OCI-LY3 (cell line): ENCODE measurements at regions not wholly inside any gene's neighbourhood (a gene's known extent, or its start where the extent isn't known, plus 50 kb on each side); places are given as distances from the start of the nearest gene placed in this dataset.

ENCODE experiments used
- EZH2phosphoT487 ChIP-seq: fragments of 200-600 bp; shearing (Covaris generic); IDR thresholded peaks from 2 replicates; pipeline ENCODE4 v1.6.1; 2018; ENCODE audit warnings: antibody characterized with exemption, mixed run types, low read depth
- TF ChIP-seq, protein P1 (sequence below): fragments of 200-600, 300-600 bp; sonication (generic); IDR thresholded peaks from 2 replicates; pipeline ENCODE4 v1.5.1; 2014; ENCODE audit warnings: antibody characterized with exemption, low read length, low read depth

DNA sequence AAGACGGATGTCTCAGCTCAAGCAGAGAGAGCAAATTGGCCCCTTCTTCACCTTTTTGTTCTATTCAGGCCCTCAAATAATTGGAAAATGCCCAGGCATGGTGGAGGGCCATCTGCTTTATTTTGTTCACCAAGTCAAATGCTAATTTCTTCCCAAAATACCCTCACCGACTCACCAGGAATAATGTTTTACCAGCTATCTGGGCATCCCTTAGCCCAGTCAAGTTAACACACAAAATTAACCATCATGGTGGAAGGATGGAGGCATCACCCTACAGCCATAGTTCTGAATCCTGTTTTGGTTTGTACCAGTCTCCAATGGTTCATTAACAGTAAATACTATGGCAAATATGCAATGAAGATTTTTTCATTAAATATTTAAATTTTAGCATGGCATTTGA is 51.7 kb upstream of the SERP2 start:
- TF ChIP-seq, protein P1, sequence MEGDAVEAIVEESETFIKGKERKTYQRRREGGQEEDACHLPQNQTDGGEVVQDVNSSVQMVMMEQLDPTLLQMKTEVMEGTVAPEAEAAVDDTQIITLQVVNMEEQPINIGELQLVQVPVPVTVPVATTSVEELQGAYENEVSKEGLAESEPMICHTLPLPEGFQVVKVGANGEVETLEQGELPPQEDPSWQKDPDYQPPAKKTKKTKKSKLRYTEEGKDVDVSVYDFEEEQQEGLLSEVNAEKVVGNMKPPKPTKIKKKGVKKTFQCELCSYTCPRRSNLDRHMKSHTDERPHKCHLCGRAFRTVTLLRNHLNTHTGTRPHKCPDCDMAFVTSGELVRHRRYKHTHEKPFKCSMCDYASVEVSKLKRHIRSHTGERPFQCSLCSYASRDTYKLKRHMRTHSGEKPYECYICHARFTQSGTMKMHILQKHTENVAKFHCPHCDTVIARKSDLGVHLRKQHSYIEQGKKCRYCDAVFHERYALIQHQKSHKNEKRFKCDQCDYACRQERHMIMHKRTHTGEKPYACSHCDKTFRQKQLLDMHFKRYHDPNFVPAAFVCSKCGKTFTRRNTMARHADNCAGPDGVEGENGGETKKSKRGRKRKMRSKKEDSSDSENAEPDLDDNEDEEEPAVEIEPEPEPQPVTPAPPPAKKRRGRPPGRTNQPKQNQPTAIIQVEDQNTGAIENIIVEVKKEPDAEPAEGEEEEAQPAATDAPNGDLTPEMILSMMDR = no peak
- TF ChIP-seq EZH2phosphoT487 = no peak
